ENCODE measurements at regions not wholly inside any gene's neighbourhood (a gene's known extent, or its start where the extent isn't known, plus 50 kb on each side); places are given as distances from the start of the nearest gene placed in this dataset.

GRCh38 chr2:64765160-64765805, 111.6 kb upstream of the SERTAD2 start:
- TF ChIP-seq SNAI2 (CRISPR knock-in tag; IDR thresholded peaks at IDR 0.05) (no peak), PATZ1 (CRISPR knock-in tag; IDR thresholded peaks at IDR 0.05; ENCODE audit: borderline replicate concordance) (no peak), ZNF8 (CRISPR knock-in tag; IDR thresholded peaks at IDR 0.05) (peak; percentile 43; the same call in 1 of the 2 replicates), RARB (CRISPR knock-in tag; IDR thresholded peaks at IDR 0.05) (no peak), ZFP30 (CRISPR knock-in tag; IDR thresholded peaks at IDR 0.05) (no peak), CSDC2 (CRISPR knock-in tag; IDR thresholded peaks at IDR 0.05) (no peak), TCF4 (CRISPR knock-in tag; IDR thresholded peaks at IDR 0.05; ENCODE audit: borderline replicate concordance) (no peak), ESRRG (CRISPR knock-in tag; IDR thresholded peaks at IDR 0.05) (no peak), ZNF70 (CRISPR knock-in tag; IDR thresholded peaks at IDR 0.05) (no peak), POU6F1 (CRISPR knock-in tag; IDR thresholded peaks at IDR 0.05; ENCODE audit: borderline replicate concordance, low read depth) (no peak), PPARA (CRISPR knock-in tag; IDR thresholded peaks at IDR 0.05; ENCODE audit: borderline replicate concordance) (no peak), TOX (CRISPR knock-in tag; IDR thresholded peaks at IDR 0.05; ENCODE audit: borderline replicate concordance) (no peak), ISL1 (CRISPR knock-in tag; IDR thresholded peaks at IDR 0.05) (no peak), ZFP3 (CRISPR knock-in tag; IDR thresholded peaks at IDR 0.05) (no peak)

Measured in SK-N-SH treated with all-trans-retinoic acid at 6 μM for 48 hours (cell line).